CD4-positive, alpha-beta T cell (primary cell): ENCODE measurements at regions not wholly inside any gene's neighbourhood (a gene's known extent, or its start where the extent isn't known, plus 50 kb on each side); places are given as distances from the start of the nearest gene placed in this dataset.

Experiments
- ATAC-seq: fragments of 200-7000 bp; cut with Tn5 transposase; one replicate; pipeline ENCODE4 v1.10.0; 2022; ENCODE audit warnings: mild to moderate bottlenecking; ENCODE audit not compliant: poor library complexity
- CTCF ChIA-PET: fragments of 350-600 bp; sonication (Branson Sonifier 250); formaldehyde crosslinking; loops from one replicate; lab custom pipeline; 2021; ENCODE audit warnings: antibody characterized with exemption, inconsistent platforms; lab: Charles Lee
- POLR2A ChIA-PET: fragments of 350-600 bp; sonication (Branson Sonifier 250); formaldehyde crosslinking; loops from one replicate; lab custom pipeline; 2021; ENCODE audit warnings: antibody characterized with exemption, inconsistent platforms; lab: Charles Lee
- DNase-seq, 14 experiments: peaks; one replicate each; pipeline ENCODE4 v3.0.0-alpha.2; 2013 to 2020; ENCODE audit warnings: mixed read lengths in 2 of 14
- H3K27ac ChIP-seq, 2 donors: one replicate each; pipeline versions ENCODE4 v1.5.1 to v1.7.0; 2013; ENCODE audit warnings: low read length in 2 of 2, low read depth in 1 of 2, mild to moderate bottlenecking in 1 of 2
- H3K27me3 ChIP-seq, 2 experiments: 1 replicate in 1 of 2; 2 replicates in 1 of 2; pipeline versions ENCODE4 v1.6.1 to v1.7.0; 2013; ENCODE audit warnings: low read length in 2 of 2, control low read depth in 1 of 2, mild to moderate bottlenecking in 1 of 2, moderate library complexity in 1 of 2; ENCODE audit not compliant: insufficient read depth in 2 of 2, control insufficient read depth in 1 of 2
- H3K36me3 ChIP-seq: one replicate; pipeline ENCODE4 v1.6.1; 2013; ENCODE audit warnings: low read length, control low read depth; ENCODE audit not compliant: insufficient read depth
- H3K4me1 ChIP-seq: one replicate; pipeline ENCODE4 v1.6.1; 2013; ENCODE audit warnings: low read length, control low read depth; ENCODE audit not compliant: insufficient read depth
- H3K4me3 ChIP-seq: one replicate; pipeline ENCODE4 v1.5.1; 2013; ENCODE audit warnings: mild to moderate bottlenecking, low read length, moderate library complexity
- H3K9me3 ChIP-seq, 2 experiments: 1 replicate in 1 of 2; 2 replicates in 1 of 2; pipeline versions ENCODE4 v1.6.1 to v1.7.0; 2013; ENCODE audit warnings: low read length in 2 of 2, mild to moderate bottlenecking in 2 of 2, control low read depth in 1 of 2, moderate library complexity in 1 of 2; ENCODE audit not compliant: control insufficient read depth in 1 of 2, insufficient read depth in 1 of 2
- H3K27ac Mint-ChIP-seq: one replicate; pipeline ENCODE4 v1.8.0; 2020; ENCODE audit warnings: mixed read lengths
- H3K27me3 Mint-ChIP-seq: one replicate; pipeline ENCODE4 v1.8.0; 2021; ENCODE audit warnings: mixed read lengths
- H3K36me3 Mint-ChIP-seq: one replicate; pipeline ENCODE4 v1.8.0; 2021; ENCODE audit warnings: low read depth, mixed read lengths
- H3K4me1 Mint-ChIP-seq: one replicate; pipeline ENCODE4 v1.8.0; 2021; ENCODE audit warnings: low read depth, mixed read lengths
- H3K4me3 Mint-ChIP-seq: one replicate; pipeline ENCODE4 v1.8.0; 2020; ENCODE audit warnings: mild to moderate bottlenecking, mixed read lengths
- H3K9me3 Mint-ChIP-seq: one replicate; pipeline ENCODE4 v1.8.0; 2020; ENCODE audit warnings: mixed read lengths
- intact Hi-C, 2 experiments: fragments of 100-400 bp; cut with DNase I in 1 of 2; cut with micrococcal nuclease in 1 of 2; formaldehyde crosslinking; loops; one replicate each; pipeline versions ENCODE4 v1.15.1 to v1.9.0; 2023 to 2025; cut with DNase I, micrococcal nuclease
- TF ChIP-seq, protein P1 (sequence below): fragments of 200-600 bp; IDR thresholded peaks from one replicate; pipeline ENCODE4 v1.8.0; 2022; ENCODE audit warnings: antibody characterized with exemption, mild to moderate bottlenecking

- POLR2A ChIA-PET = no interaction called here
- no peak for ATAC-seq
- no peaks in the 10 kb centered on the region for H3K27me3 Mint-ChIP-seq
- no peaks in the 10 kb centered on the region for H3K9me3 Mint-ChIP-seq
- no peaks in the 10 kb centered on the region for H3K36me3 ChIP-seq
- no peak for DNase-seq
- no peak overlapping the region for H3K4me3 ChIP-seq
- CTCF ChIA-PET = no interaction called here
- H3K27ac ChIP-seq = no peak overlapping the region
- TF ChIP-seq, protein P1, sequence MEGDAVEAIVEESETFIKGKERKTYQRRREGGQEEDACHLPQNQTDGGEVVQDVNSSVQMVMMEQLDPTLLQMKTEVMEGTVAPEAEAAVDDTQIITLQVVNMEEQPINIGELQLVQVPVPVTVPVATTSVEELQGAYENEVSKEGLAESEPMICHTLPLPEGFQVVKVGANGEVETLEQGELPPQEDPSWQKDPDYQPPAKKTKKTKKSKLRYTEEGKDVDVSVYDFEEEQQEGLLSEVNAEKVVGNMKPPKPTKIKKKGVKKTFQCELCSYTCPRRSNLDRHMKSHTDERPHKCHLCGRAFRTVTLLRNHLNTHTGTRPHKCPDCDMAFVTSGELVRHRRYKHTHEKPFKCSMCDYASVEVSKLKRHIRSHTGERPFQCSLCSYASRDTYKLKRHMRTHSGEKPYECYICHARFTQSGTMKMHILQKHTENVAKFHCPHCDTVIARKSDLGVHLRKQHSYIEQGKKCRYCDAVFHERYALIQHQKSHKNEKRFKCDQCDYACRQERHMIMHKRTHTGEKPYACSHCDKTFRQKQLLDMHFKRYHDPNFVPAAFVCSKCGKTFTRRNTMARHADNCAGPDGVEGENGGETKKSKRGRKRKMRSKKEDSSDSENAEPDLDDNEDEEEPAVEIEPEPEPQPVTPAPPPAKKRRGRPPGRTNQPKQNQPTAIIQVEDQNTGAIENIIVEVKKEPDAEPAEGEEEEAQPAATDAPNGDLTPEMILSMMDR = no peak
- intact Hi-C loops = no loop called here
- no peaks in the 10 kb centered on the region for H3K4me1 ChIP-seq
- H3K9me3 ChIP-seq = no peaks in the 10 kb centered on the region
- no peaks in the 10 kb centered on the region for H3K4me1 Mint-ChIP-seq
- no peak overlapping the region for H3K27ac Mint-ChIP-seq
- H3K4me3 Mint-ChIP-seq = no peak overlapping the region
- H3K27me3 ChIP-seq = no peaks in the 10 kb centered on the region
- H3K36me3 Mint-ChIP-seq = no peaks in the 10 kb centered on the region
These were observed 542.5 kb upstream of the PTGER4 start for GRCh38 chr5:40137223-40137622.

DNA sequence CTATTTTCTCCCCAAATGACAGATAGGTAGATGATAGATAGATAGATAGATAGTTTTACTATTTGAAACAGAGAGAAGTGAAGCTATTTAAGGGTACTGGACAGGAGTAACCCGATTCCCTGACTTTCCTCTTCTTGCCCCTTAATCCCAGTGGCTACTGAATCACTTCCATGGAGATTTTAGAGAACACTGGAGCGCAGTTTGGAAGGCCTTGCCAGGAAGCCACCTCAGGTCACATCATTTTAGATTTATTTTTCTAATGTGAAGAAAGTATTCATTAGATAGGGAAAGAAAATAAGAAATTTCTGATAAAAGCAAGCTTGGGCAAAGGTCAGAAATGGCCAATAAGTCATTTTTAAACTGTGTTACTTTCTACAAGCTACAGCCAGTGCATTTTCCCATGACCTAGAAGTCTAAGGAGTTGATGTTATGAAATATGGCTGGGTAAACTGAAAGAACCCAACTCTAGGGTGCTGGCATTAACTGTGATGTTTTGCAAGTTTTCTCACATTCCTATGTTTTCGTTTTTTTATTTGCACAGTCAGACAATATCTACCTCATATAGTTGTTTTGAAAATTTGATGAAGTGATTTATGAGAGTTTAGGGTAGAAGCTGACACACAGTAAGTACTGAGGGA lies 544.7 kb upstream of the PTGER4 start:
- Mint-ChIP-seq H3K4me1 (no peaks in the 10 kb centered on the region), H3K4me3 (no peak overlapping the region), H3K9me3 (no peaks in the 10 kb centered on the region), H3K27ac (no peak overlapping the region), H3K27me3 (no peaks in the 10 kb centered on the region), H3K36me3 (no peaks in the 10 kb centered on the region)
- TF ChIP-seq, protein P1 = no peak
- DNase-seq = no peak
- ChIA-PET CTCF (no interaction called here), POLR2A (interaction anchor here (1.5 kb wide), 1 partner anchor 13 kb away, joined by 4 read pairs; no protein-coding TSS in a partner anchor)
- ATAC-seq = no peak
- Histone ChIP-seq H3K27me3 (no peaks in the 10 kb centered on the region), H3K4me1 (no peaks in the 10 kb centered on the region), H3K27ac (no peak overlapping the region), H3K9me3 (no peaks in the 10 kb centered on the region), H3K36me3 (no peaks in the 10 kb centered on the region), H3K4me3 (no peak overlapping the region)
- intact Hi-C loops = no loop called here

- Mint-ChIP-seq H3K27ac (no peak overlapping the region), H3K4me1 (peaks cover 13% of the 10 kb centered on the region), H3K27me3 (no peaks in the 10 kb centered on the region), H3K4me3 (no peak overlapping the region), H3K9me3 (peaks cover 15% of the 10 kb centered on the region), H3K36me3 (peaks cover 6% of the 10 kb centered on the region)
- no peak for DNase-seq
- Histone ChIP-seq H3K27me3 (no peaks in the 10 kb centered on the region), H3K4me3 (no peak overlapping the region), H3K9me3 (peaks cover 0 to 6% of the 10 kb centered on the region in 2 experiments), H3K27ac (no peak overlapping the region), H3K4me1 (no peaks in the 10 kb centered on the region), H3K36me3 (no peaks in the 10 kb centered on the region)
- ChIA-PET POLR2A (no interaction called here), CTCF (no interaction called here)
- TF ChIP-seq, protein P1 = no peak
- ATAC-seq = no peak
- intact Hi-C loops = no loop called here
These were observed 555.3 kb upstream of the PTGER4 start for GRCh38 chr5:40124367-40124766.
